Urinary bladder (tissue), 3 donors: ENCODE measurements at regions not wholly inside any gene's neighbourhood (a gene's known extent, or its start where the extent isn't known, plus 50 kb on each side); places are given as distances from the start of the nearest gene placed in this dataset.

ENCODE experiments used
- DNase-seq: peaks from one replicate; pipeline ENCODE4 v3.0.0-alpha.2; 2015; ENCODE audit errors: extremely low spot score
- H3K27ac ChIP-seq: one replicate; pipeline ENCODE4 v1.5.1; 2013; ENCODE audit warnings: low read depth, mild to moderate bottlenecking, moderate library complexity
- H3K36me3 ChIP-seq: one replicate; pipeline ENCODE4 v1.6.1; 2013; ENCODE audit warnings: mild to moderate bottlenecking, moderate library complexity; ENCODE audit not compliant: insufficient read depth
- H3K4me1 ChIP-seq: one replicate; pipeline ENCODE4 v1.6.1; 2013; ENCODE audit warnings: mild to moderate bottlenecking, moderate library complexity; ENCODE audit not compliant: insufficient read depth
- H3K4me3 ChIP-seq: one replicate; pipeline ENCODE4 v1.5.1; 2013; ENCODE audit warnings: low read depth, low read length
- WGBS: extraction: QIAGEN DNeasy Blood & Tissue Kit; methylation state at CpG from one replicate; pipeline ENCODE4 v1.1.7; 2013; 5-methylcytosine and 5-hydroxymethylcytosine counted together
- donor health status: healthy with polysubstance abuse.
- donor health status: healthy.

- H3K4me3 ChIP-seq, result no peak overlapping the region
- H3K27ac ChIP-seq, result no peak overlapping the region
- no peaks in the 10 kb centered on the region for H3K4me1 ChIP-seq
- no peak for DNase-seq
- H3K36me3 ChIP-seq, result no peaks in the 10 kb centered on the region
Observed at GRCh38 chr10:65497837-65498236, 1428.0 kb upstream of the LRRTM3 start.

- Histone ChIP-seq H3K27ac (no peak overlapping the region), H3K4me1 (no peaks in the 10 kb centered on the region), H3K4me3 (no peak overlapping the region), H3K36me3 (no peaks in the 10 kb centered on the region)
- DNase-seq, result no peak
- WGBS, result 85% methylated on average over 1 of the region's 1 CpG
Observed at GRCh38 chr10:65500716-65501115, 1425.1 kb upstream of the LRRTM3 start.

GRCh38 chr10:65501259-65501658 is 1424.6 kb upstream of the LRRTM3 start:
- WGBS, result 83% methylated on average over 3 of the region's 3 CpGs
- no peaks in the 10 kb centered on the region for H3K36me3 ChIP-seq
- DNase-seq, result no peak

DNA sequence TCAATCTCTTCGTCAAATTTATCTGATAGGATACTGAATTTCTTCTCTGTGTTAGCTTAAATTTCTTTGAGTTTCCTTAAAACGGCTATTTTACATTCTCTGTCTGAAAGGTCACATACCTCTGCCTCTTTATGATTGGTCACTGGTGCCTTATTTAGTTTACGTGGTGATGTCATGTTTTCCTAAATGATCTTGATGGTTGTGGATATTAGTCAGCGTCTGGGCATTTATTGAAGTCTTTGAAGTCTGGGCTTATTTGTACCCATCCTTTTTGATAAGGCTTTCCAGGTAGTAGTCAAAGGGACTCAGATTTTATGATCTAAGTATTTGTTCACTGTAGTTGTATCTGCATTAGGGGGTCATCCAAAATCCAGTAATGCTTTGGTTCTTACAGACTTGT is 1407.5 kb upstream of the LRRTM3 start:
- DNase-seq, result no peak
- no peaks in the 10 kb centered on the region for H3K4me1 ChIP-seq
- no peak overlapping the region for H3K4me3 ChIP-seq
- H3K36me3 ChIP-seq, result no peaks in the 10 kb centered on the region
- 59% methylated on average over 4 of the region's 4 CpGs for WGBS
- H3K27ac ChIP-seq, result no peak overlapping the region

More at GRCh38 chr10:65501259-65501658, 1424.6 kb upstream of the LRRTM3 start:
- H3K4me1 ChIP-seq, result no peaks in the 10 kb centered on the region
- H3K4me3 ChIP-seq, result no peak overlapping the region
- H3K27ac ChIP-seq, result no peak overlapping the region

DNA sequence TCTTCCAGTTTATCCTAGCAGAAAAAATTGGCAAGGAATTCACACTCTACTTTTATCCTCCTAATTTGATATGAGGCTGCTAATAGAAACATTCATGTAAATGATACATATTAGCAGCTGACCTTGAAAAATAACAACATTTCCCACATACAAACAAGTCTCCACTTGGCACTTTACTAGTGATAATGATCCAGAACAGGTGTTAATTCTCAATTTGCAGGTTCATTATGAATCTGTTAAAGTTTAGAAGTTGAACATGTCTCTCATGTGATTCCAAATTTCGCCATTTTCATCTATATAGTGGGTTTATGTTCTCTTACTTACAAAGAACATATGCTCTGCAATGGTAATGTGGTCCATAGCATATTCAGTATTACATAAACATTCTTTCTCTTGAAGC is 1396.8 kb upstream of the LRRTM3 start:
- Histone ChIP-seq H3K27ac (no peak overlapping the region), H3K4me3 (no peak overlapping the region), H3K36me3 (no peaks in the 10 kb centered on the region), H3K4me1 (no peaks in the 10 kb centered on the region)
- WGBS, result 59% methylated on average over 1 of the region's 1 CpG
- DNase-seq, result no peak

- Histone ChIP-seq H3K4me1 (no peaks in the 10 kb centered on the region), H3K27ac (no peak overlapping the region), H3K4me3 (no peak overlapping the region), H3K36me3 (no peaks in the 10 kb centered on the region)
- 91% methylated on average over 5 of the region's 5 CpGs for WGBS
- DNase-seq, result no peak
Observed at GRCh38 chr10:65531545-65531944, 1394.3 kb upstream of the LRRTM3 start.

- no peaks in the 10 kb centered on the region for H3K4me1 ChIP-seq
- DNase-seq, result no peak
- WGBS, result 53% methylated on average over 2 of the region's 2 CpGs
Observed at GRCh38 chr10:65534771-65535170, 1391.1 kb upstream of the LRRTM3 start.

DNA sequence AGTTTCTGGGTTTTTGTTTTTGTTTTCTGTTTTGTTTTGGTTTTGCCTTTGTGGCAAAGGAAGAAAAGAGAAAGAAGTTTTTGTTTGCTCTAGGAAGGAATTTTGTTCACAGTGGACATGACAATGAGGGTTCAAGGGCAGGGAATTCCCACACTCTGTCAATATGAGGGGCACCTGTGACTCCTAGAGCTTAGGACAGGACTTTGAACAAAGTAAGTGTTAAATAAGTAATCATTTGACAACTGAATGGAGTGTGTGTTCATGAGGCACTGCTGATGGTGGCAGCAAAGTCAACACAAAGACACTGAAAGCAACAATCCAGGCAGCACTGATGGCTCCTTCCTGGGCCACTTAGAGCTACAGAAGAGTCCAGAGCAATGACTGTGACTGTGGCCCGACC is 1381.1 kb upstream of the LRRTM3 start:
- Histone ChIP-seq H3K4me3 (no peak overlapping the region), H3K36me3 (no peaks in the 10 kb centered on the region), H3K27ac (no peak overlapping the region), H3K4me1 (no peaks in the 10 kb centered on the region)
- DNase-seq, result no peak
- WGBS, result 81% methylated on average over 1 of the region's 1 CpG

More at GRCh38 chr10:65534771-65535170, 1391.1 kb upstream of the LRRTM3 start:
- Histone ChIP-seq H3K36me3 (no peaks in the 10 kb centered on the region), H3K4me3 (no peak overlapping the region), H3K27ac (no peak overlapping the region)

- no peak overlapping the region for H3K27ac ChIP-seq
- H3K4me3 ChIP-seq, result no peak overlapping the region
- no peak for DNase-seq
- no peaks in the 10 kb centered on the region for H3K36me3 ChIP-seq
- no peaks in the 10 kb centered on the region for H3K4me1 ChIP-seq
- WGBS, result 49% methylated on average over 3 of the region's 3 CpGs
Observed at GRCh38 chr10:65548001-65548400, 1377.8 kb upstream of the LRRTM3 start.

DNA sequence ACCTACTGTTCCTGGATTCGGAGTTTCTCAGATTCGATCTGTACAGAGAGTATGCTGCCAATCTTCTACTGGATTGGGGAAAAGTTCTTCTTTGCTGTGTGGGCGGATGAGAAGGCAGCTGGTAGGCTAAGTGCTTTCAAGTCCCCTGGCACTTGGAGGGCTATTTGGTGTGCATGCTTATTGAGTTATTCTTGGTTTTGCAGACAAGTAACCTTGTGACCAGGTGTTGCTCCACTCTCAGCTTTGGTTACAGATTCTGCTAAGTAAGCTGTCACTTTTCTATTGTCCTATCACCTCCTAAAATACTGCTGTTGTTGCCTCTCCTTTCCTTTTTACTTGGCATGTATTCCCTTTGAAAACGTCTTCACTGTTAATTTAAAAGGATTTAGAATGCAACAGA is 1375.1 kb upstream of the LRRTM3 start:
- 77% methylated on average over 4 of the region's 4 CpGs for WGBS
- Histone ChIP-seq H3K4me1 (no peaks in the 10 kb centered on the region), H3K27ac (no peak overlapping the region), H3K36me3 (no peaks in the 10 kb centered on the region), H3K4me3 (no peak overlapping the region)
- no peak for DNase-seq

GRCh38 chr10:65555192-65555591 is 1370.6 kb upstream of the LRRTM3 start:
- Histone ChIP-seq H3K27ac (no peak overlapping the region), H3K36me3 (no peaks in the 10 kb centered on the region), H3K4me3 (no peak overlapping the region), H3K4me1 (no peaks in the 10 kb centered on the region)
- 86% methylated on average over 5 of the region's 5 CpGs for WGBS
- no peak for DNase-seq

- H3K36me3 ChIP-seq, result no peaks in the 10 kb centered on the region
- H3K4me3 ChIP-seq, result no peak overlapping the region
- H3K4me1 ChIP-seq, result no peaks in the 10 kb centered on the region
- no peak for DNase-seq
- 96% methylated on average over 5 of the region's 5 CpGs for WGBS
- no peak overlapping the region for H3K27ac ChIP-seq
Observed at GRCh38 chr10:65556006-65556405, 1369.8 kb upstream of the LRRTM3 start.

GRCh38 chr10:65559369-65559768 is 1366.5 kb upstream of the LRRTM3 start:
- no peak overlapping the region for H3K27ac ChIP-seq
- DNase-seq, result no peak
- H3K4me1 ChIP-seq, result no peaks in the 10 kb centered on the region
- H3K36me3 ChIP-seq, result no peaks in the 10 kb centered on the region
- 26% methylated on average over 2 of the region's 2 CpGs for whole genome bisulfite sequencing
- no peak overlapping the region for H3K4me3 ChIP-seq

- Histone ChIP-seq H3K4me3 (no peak overlapping the region), H3K4me1 (no peaks in the 10 kb centered on the region), H3K27ac (no peak overlapping the region), H3K36me3 (no peaks in the 10 kb centered on the region)
- no peak for DNase-seq
- 88% methylated on average over 1 of the region's 1 CpG for WGBS
Observed at GRCh38 chr10:65565246-65565645, 1360.6 kb upstream of the LRRTM3 start.

GRCh38 chr10:65566906-65567305 is 1358.9 kb upstream of the LRRTM3 start:
- DNase-seq, result no peak
- 84% methylated on average over 2 of the region's 2 CpGs for WGBS
- Histone ChIP-seq H3K36me3 (no peaks in the 10 kb centered on the region), H3K4me1 (no peaks in the 10 kb centered on the region), H3K4me3 (no peak overlapping the region), H3K27ac (no peak overlapping the region)
